Panc1 (cell line): ENCODE measurements at regions not wholly inside any gene's neighbourhood (a gene's known extent, or its start where the extent isn't known, plus 50 kb on each side); places are given as distances from the start of the nearest gene placed in this dataset.

ENCODE experiments used
- ATAC-seq: fragments of 200-7000 bp; cut with Tn5 transposase; 2 replicates; pipeline ENCODE4 v1.9.1; 2020; ENCODE audit warnings: mild to moderate bottlenecking, moderate library complexity
- BruUV-seq: library from RNA; stranded (reverse); fragments of 400-500 nt; replicated peaks from 2 replicates; lab custom pipeline; 2021; lab: Mats Ljungman, UMichigan
- CTCF ChIA-PET: fragments of 300-600 bp; sonication (Branson Sonifier 250); formaldehyde crosslinking; loops from one replicate; lab custom pipeline; 2022; ENCODE audit warnings: antibody characterized with exemption; lab: Charles Lee
- POLR2A ChIA-PET: fragments of 300-600 bp; sonication (Branson Sonifier 250); formaldehyde crosslinking; loops from one replicate; lab custom pipeline; 2022; ENCODE audit warnings: antibody characterized with exemption; lab: Charles Lee
- DNase-seq: peaks from one replicate; pipeline ENCODE4 v3.0.0-alpha.2; 2010; ENCODE audit warnings: low read depth, low spot score
- H3K27ac ChIP-seq: 2 replicates; pipeline ENCODE4 v1.5.1; 2011; ENCODE audit warnings: mild to moderate bottlenecking, low read length, inconsistent platforms
- H3K27me3 ChIP-seq: fragments of 200-500 bp; sonication (Bioruptor generic); 2 replicates; pipeline ENCODE4 v1.6.0; 2014; ENCODE audit warnings: low read length, inconsistent platforms; ENCODE audit not compliant: control insufficient read depth, insufficient read depth
- H3K36me3 ChIP-seq: fragments of 200-500 bp; sonication (Bioruptor generic); 2 replicates; pipeline ENCODE4 v1.5.1; 2014; ENCODE audit warnings: inconsistent platforms, mild to moderate bottlenecking, low read length, moderate library complexity; ENCODE audit not compliant: control insufficient read depth, insufficient read depth
- H3K4me1 ChIP-seq: 2 replicates; pipeline ENCODE4 v1.5.1; 2011; ENCODE audit warnings: inconsistent platforms, mild to moderate bottlenecking, low read length, moderate library complexity; ENCODE audit not compliant: control insufficient read depth, insufficient read depth
- H3K4me3 ChIP-seq, 2 experiments: 2 replicates each; pipeline ENCODE4 v1.5.1; 2011 to 2012; ENCODE audit warnings: low read depth in 2 of 2, low read length in 2 of 2, mild to moderate bottlenecking in 2 of 2, inconsistent platforms in 1 of 2, moderate library complexity in 1 of 2
- H3K9me3 ChIP-seq: fragments of 200-500 bp; sonication (Bioruptor generic); 2 replicates; pipeline ENCODE4 v1.5.1; 2014; ENCODE audit warnings: low read depth, mild to moderate bottlenecking, inconsistent platforms, low read length, moderate library complexity; ENCODE audit not compliant: control insufficient read depth, insufficient read depth
- POLR2AphosphoS5 ChIP-seq: IDR thresholded peaks from 2 replicates; pipeline ENCODE4 v1.6.1; 2012; ENCODE audit warnings: mild to moderate bottlenecking, low read depth, low read length, moderate library complexity
- SIN3A ChIP-seq: IDR thresholded peaks from 2 replicates; pipeline ENCODE4 v1.6.1; 2012; ENCODE audit warnings: low read depth, mild to moderate bottlenecking, low read length, moderate library complexity, borderline replicate concordance; ENCODE audit not compliant: insufficient read depth
- TCF7L2 ChIP-seq: IDR thresholded peaks from 2 replicates; pipeline ENCODE4 v1.6.1; 2011; ENCODE audit warnings: mild to moderate bottlenecking, low read depth, low read length, inconsistent platforms
- in situ Hi-C: cut with HindIII; loops from 2 replicates; pipeline ENCODE4 v1.10.0; 2016; ENCODE audit warnings: low sequenced_read_pairs, low pct_unique_long_range_greater_than_20kb
- intact Hi-C: fragments of 100-400 bp; cut with micrococcal nuclease; formaldehyde crosslinking; loops from one replicate; pipeline ENCODE4 v1.10.0; 2022; ENCODE audit not compliant: unreplicated experiment
- TF ChIP-seq, protein P1 (sequence below): fragments of 450-650 bp; IDR thresholded peaks from 2 replicates; pipeline ENCODE4 v1.5.1; 2017; ENCODE audit warnings: mild to moderate bottlenecking
- TF ChIP-seq, protein P2 (sequence below), 2 experiments: IDR thresholded peaks; 2 replicates each; pipeline ENCODE4 v1.6.1; 2011 to 2012; ENCODE audit warnings: low read depth in 2 of 2, control low read depth in 1 of 2, low read length in 1 of 2, mild to moderate bottlenecking in 1 of 2, moderate library complexity in 1 of 2; ENCODE audit not compliant: insufficient read depth in 1 of 2

DNA sequence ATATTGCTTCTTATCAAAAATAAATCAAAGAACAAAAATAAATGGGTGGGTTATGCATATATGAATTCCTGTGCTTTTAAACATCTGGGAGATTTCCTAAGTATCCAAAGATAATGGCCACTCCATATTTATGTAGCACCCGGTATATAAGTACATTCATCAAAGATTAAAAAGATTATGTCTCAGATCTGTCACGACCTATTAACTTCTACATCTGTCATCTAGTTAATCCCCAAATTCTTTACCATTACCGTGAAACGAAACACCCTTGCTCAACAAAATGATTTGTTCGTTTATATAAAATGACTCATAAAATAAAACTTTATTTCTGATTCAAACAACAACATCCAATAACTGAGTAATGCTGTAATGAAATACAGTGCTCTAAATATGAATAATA is 64.8 kb upstream of the FOXQ1 start:
- DNase-seq (no peak), ATAC-seq (no peak)
- H3K27me3 ChIP-seq, result no peaks in the 10 kb centered on the region; the same call in 1 of the 2 replicates
- no peak overlapping the region for H3K4me3 ChIP-seq
- no peaks in the 10 kb centered on the region for H3K36me3 ChIP-seq
- in situ Hi-C loops, result no loop called here
- H3K9me3 ChIP-seq, result no peaks in the 10 kb centered on the region
- intact Hi-C loops, result no loop called here
- POLR2A ChIA-PET, result no interaction called here
- H3K4me1 ChIP-seq, result peaks cover 16% of the 10 kb centered on the region; the same call in 1 of the 2 replicates
- TF ChIP-seq TCF7L2, result no peak
- TF ChIP-seq, protein P1, sequence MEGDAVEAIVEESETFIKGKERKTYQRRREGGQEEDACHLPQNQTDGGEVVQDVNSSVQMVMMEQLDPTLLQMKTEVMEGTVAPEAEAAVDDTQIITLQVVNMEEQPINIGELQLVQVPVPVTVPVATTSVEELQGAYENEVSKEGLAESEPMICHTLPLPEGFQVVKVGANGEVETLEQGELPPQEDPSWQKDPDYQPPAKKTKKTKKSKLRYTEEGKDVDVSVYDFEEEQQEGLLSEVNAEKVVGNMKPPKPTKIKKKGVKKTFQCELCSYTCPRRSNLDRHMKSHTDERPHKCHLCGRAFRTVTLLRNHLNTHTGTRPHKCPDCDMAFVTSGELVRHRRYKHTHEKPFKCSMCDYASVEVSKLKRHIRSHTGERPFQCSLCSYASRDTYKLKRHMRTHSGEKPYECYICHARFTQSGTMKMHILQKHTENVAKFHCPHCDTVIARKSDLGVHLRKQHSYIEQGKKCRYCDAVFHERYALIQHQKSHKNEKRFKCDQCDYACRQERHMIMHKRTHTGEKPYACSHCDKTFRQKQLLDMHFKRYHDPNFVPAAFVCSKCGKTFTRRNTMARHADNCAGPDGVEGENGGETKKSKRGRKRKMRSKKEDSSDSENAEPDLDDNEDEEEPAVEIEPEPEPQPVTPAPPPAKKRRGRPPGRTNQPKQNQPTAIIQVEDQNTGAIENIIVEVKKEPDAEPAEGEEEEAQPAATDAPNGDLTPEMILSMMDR, result no peak
- TF ChIP-seq, protein P2, sequence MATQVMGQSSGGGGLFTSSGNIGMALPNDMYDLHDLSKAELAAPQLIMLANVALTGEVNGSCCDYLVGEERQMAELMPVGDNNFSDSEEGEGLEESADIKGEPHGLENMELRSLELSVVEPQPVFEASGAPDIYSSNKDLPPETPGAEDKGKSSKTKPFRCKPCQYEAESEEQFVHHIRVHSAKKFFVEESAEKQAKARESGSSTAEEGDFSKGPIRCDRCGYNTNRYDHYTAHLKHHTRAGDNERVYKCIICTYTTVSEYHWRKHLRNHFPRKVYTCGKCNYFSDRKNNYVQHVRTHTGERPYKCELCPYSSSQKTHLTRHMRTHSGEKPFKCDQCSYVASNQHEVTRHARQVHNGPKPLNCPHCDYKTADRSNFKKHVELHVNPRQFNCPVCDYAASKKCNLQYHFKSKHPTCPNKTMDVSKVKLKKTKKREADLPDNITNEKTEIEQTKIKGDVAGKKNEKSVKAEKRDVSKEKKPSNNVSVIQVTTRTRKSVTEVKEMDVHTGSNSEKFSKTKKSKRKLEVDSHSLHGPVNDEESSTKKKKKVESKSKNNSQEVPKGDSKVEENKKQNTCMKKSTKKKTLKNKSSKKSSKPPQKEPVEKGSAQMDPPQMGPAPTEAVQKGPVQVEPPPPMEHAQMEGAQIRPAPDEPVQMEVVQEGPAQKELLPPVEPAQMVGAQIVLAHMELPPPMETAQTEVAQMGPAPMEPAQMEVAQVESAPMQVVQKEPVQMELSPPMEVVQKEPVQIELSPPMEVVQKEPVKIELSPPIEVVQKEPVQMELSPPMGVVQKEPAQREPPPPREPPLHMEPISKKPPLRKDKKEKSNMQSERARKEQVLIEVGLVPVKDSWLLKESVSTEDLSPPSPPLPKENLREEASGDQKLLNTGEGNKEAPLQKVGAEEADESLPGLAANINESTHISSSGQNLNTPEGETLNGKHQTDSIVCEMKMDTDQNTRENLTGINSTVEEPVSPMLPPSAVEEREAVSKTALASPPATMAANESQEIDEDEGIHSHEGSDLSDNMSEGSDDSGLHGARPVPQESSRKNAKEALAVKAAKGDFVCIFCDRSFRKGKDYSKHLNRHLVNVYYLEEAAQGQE (IDR thresholded peaks at IDR 0.05; ENCODE audit: insufficient read depth in 1 of 2, low read depth in 2 of 2, low read length in 1 of 2), result no peak
- TF ChIP-seq POLR2AphosphoS5, result no peak
- no peak for TF ChIP-seq SIN3A
- CTCF ChIA-PET, result no interaction called here
- H3K27ac ChIP-seq, result no peak overlapping the region
- BruUV-seq, result no TSS peak

DNA sequence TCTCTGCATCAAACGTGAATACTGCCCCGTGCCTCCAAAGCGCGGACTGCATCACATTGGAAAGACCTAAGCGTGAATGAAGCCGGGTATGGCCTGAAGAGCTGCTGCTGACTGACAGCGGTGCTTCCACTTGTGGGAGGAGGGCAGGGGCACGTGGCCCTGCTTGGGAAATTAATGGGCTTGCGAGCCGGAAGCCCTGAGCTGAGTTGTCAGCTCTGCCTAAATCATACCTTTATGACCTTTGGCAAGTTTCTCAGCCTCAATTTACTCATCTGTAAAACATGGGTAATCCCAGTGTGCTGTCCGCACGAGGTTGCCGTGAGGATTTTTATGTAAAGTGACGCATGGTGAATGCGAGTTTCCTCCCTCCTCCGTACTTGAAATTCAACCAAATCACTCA is 67.0 kb upstream of the FOXQ1 start:
- no TSS peak for BruUV-seq
- ChIA-PET POLR2A (no interaction called here), CTCF (no interaction called here)
- Histone ChIP-seq H3K4me3 (no peak overlapping the region), H3K4me1 (no peaks in the 10 kb centered on the region), H3K9me3 (no peaks in the 10 kb centered on the region), H3K27me3 (no peaks in the 10 kb centered on the region; the same call in 1 of the 2 replicates), H3K36me3 (no peaks in the 10 kb centered on the region), H3K27ac (no peak overlapping the region)
- ATAC-seq (no peak), DNase-seq (no peak)
- in situ Hi-C loops, result no loop called here
- TF ChIP-seq POLR2AphosphoS5 (no peak), TCF7L2 (no peak), SIN3A (no peak)
- TF ChIP-seq, protein P1, result no peak
- TF ChIP-seq, protein P2 (IDR thresholded peaks at IDR 0.05; ENCODE audit: insufficient read depth in 1 of 2, low read depth in 2 of 2, low read length in 1 of 2), result no peak
- intact Hi-C loops, result no loop called here
